IMR-90 (cell line): ENCODE measurements at regions not wholly inside any gene's neighbourhood (a gene's known extent, or its start where the extent isn't known, plus 50 kb on each side); places are given as distances from the start of the nearest gene placed in this dataset.

Source experiments
- BHLHE40 ChIP-seq: fragments of 150-350 bp; IDR thresholded peaks from 2 replicates; pipeline ENCODE4 v1.6.1; 2016; ENCODE audit warnings: mild to moderate bottlenecking, low read depth, low read length
- CEBPB ChIP-seq: IDR thresholded peaks from 2 replicates; pipeline ENCODE4 v1.6.1; 2012; ENCODE audit warnings: low read depth, low read length, improper control_type of control experiment
- FOS ChIP-seq: fragments of 150-350 bp; IDR thresholded peaks from 2 replicates; pipeline ENCODE4 v1.6.1; 2016; ENCODE audit warnings: low read depth, low read length
- MAZ ChIP-seq: IDR thresholded peaks from 2 replicates; pipeline ENCODE4 v1.6.1; 2012; ENCODE audit warnings: low read depth, mild to moderate bottlenecking, low read length, improper control_type of control experiment, moderate library complexity, borderline replicate concordance
- MXI1 ChIP-seq: IDR thresholded peaks from 2 replicates; pipeline ENCODE4 v1.6.1; 2012; ENCODE audit warnings: low read depth, mild to moderate bottlenecking, low read length, moderate library complexity, borderline replicate concordance
- NFE2L2 ChIP-seq: fragments of 150-350 bp; IDR thresholded peaks from 2 replicates; pipeline ENCODE4 v1.6.1; 2016; ENCODE audit warnings: low read depth, mild to moderate bottlenecking, low read length
- POLR2A ChIP-seq: IDR thresholded peaks from 2 replicates; pipeline ENCODE4 v1.6.1; 2012; ENCODE audit warnings: mild to moderate bottlenecking, low read depth, low read length
- RAD21 ChIP-seq: IDR thresholded peaks from 2 replicates; pipeline ENCODE4 v1.6.1; 2012; ENCODE audit warnings: low read length, improper control_type of control experiment
- RCOR1 ChIP-seq: IDR thresholded peaks from 2 replicates; pipeline ENCODE4 v1.6.1; 2012; ENCODE audit warnings: mild to moderate bottlenecking, low read length, improper control_type of control experiment; ENCODE audit not compliant: insufficient replicate concordance
- RFX5 ChIP-seq: IDR thresholded peaks from 2 replicates; pipeline ENCODE4 v1.8.0; 2012; ENCODE audit warnings: low read depth, mild to moderate bottlenecking, low read length, moderate library complexity
- SMC3 ChIP-seq: fragments of 150-350 bp; IDR thresholded peaks from 2 replicates; pipeline ENCODE4 v1.6.1; 2016; ENCODE audit warnings: low read depth, mild to moderate bottlenecking, antibody characterized with exemption, low read length, moderate library complexity
- TF ChIP-seq, protein P1 (sequence below): conservative IDR thresholded peaks from 2 replicates; pipeline ENCODE4 v1.5.1; 2012; ENCODE audit warnings: mild to moderate bottlenecking, low read depth, low read length, improper control_type of control experiment
- TF ChIP-seq, protein P2 (sequence below): fragments of 150-350 bp; IDR thresholded peaks from 2 replicates; pipeline ENCODE4 v1.6.1; 2017; ENCODE audit warnings: mild to moderate bottlenecking, antibody characterized with exemption, low read length, low read depth
- TF ChIP-seq, protein P3 (sequence below): fragments of 150-350 bp; IDR thresholded peaks from 2 replicates; pipeline ENCODE4 v1.6.1; 2016; ENCODE audit warnings: low read depth, mild to moderate bottlenecking, low read length, moderate library complexity, borderline replicate concordance

DNA sequence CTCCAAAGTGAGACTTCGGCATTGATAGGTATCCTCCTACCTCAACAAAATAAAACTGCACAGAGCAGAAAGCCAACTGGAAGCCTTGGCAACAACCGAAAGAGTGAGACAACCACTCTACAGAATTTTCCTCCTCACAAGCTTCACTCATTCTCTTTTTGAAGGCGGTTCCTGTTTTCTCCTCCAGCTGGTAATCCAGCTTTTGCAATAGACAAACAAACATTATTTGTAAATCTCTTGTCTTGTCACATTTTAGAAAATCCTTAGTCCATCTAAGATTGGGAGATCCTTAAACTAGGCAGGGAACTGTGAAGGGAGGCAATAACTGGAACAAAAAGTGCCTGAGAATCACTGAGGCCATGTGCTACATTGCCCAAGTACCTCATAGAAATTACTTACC is 332.4 kb downstream of the BCL11A start:
- TF ChIP-seq, protein P1, sequence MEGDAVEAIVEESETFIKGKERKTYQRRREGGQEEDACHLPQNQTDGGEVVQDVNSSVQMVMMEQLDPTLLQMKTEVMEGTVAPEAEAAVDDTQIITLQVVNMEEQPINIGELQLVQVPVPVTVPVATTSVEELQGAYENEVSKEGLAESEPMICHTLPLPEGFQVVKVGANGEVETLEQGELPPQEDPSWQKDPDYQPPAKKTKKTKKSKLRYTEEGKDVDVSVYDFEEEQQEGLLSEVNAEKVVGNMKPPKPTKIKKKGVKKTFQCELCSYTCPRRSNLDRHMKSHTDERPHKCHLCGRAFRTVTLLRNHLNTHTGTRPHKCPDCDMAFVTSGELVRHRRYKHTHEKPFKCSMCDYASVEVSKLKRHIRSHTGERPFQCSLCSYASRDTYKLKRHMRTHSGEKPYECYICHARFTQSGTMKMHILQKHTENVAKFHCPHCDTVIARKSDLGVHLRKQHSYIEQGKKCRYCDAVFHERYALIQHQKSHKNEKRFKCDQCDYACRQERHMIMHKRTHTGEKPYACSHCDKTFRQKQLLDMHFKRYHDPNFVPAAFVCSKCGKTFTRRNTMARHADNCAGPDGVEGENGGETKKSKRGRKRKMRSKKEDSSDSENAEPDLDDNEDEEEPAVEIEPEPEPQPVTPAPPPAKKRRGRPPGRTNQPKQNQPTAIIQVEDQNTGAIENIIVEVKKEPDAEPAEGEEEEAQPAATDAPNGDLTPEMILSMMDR, result no peak
- TF ChIP-seq RAD21, result no peak
- TF ChIP-seq, protein P2, sequence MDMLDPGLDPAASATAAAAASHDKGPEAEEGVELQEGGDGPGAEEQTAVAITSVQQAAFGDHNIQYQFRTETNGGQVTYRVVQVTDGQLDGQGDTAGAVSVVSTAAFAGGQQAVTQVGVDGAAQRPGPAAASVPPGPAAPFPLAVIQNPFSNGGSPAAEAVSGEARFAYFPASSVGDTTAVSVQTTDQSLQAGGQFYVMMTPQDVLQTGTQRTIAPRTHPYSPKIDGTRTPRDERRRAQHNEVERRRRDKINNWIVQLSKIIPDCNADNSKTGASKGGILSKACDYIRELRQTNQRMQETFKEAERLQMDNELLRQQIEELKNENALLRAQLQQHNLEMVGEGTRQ, result no peak
- no peak for TF ChIP-seq BHLHE40
- TF ChIP-seq SMC3, result no peak
- TF ChIP-seq RFX5, result no peak
- no peak for TF ChIP-seq POLR2A
- no peak for TF ChIP-seq CEBPB
- TF ChIP-seq, protein P3, sequence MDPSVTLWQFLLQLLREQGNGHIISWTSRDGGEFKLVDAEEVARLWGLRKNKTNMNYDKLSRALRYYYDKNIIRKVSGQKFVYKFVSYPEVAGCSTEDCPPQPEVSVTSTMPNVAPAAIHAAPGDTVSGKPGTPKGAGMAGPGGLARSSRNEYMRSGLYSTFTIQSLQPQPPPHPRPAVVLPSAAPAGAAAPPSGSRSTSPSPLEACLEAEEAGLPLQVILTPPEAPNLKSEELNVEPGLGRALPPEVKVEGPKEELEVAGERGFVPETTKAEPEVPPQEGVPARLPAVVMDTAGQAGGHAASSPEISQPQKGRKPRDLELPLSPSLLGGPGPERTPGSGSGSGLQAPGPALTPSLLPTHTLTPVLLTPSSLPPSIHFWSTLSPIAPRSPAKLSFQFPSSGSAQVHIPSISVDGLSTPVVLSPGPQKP, result no peak
- TF ChIP-seq NFE2L2, result no peak
- no peak for TF ChIP-seq FOS
- no peak for TF ChIP-seq MXI1
- no peak for TF ChIP-seq MAZ
- TF ChIP-seq RCOR1, result no peak
